HG03159 (cell line): ENCODE measurements at regions not wholly inside any gene's neighbourhood (a gene's known extent, or its start where the extent isn't known, plus 50 kb on each side); places are given as distances from the start of the nearest gene placed in this dataset.

Experiments
- ATAC-seq: cut with Tn5 transposase; IDR thresholded peaks from one replicate; pipeline ENCODE4 v1.9.1; 2021; ENCODE audit warnings: mild to moderate bottlenecking, moderate library complexity; ENCODE audit not compliant: unreplicated experiment

- no peak for ATAC-seq
Measured at GRCh38 chr21:41653954-41654491, 112.8 kb downstream of the RIPK4 start.

GRCh38 chr21:41653243-41653953, 113.5 kb downstream of the RIPK4 start:
- no peak for ATAC-seq

- no peak for ATAC-seq
Measured at GRCh38 chr21:41651830-41652229, 115.0 kb downstream of the RIPK4 start.

- no peak for ATAC-seq
Measured at GRCh38 chr21:41651406-41651805, 115.4 kb downstream of the RIPK4 start.

- no peak for ATAC-seq
Measured at GRCh38 chr21:41650526-41651145, 116.2 kb downstream of the RIPK4 start.

- no peak for ATAC-seq
Measured at GRCh38 chr21:41648591-41649031, 118.2 kb downstream of the RIPK4 start.

- no peak for ATAC-seq
Measured at GRCh38 chr21:41647806-41648561, 118.9 kb downstream of the RIPK4 start.

GRCh38 chr21:41643246-41643966, 123.4 kb downstream of the RIPK4 start:
- ATAC-seq = no peak

- no peak for ATAC-seq
Measured at GRCh38 chr21:41641821-41642701, 124.8 kb downstream of the RIPK4 start.

GRCh38 chr21:41641510-41641815, 125.4 kb downstream of the RIPK4 start:
- ATAC-seq = no peak

GRCh38 chr21:41640748-41641509, 125.9 kb downstream of the RIPK4 start:
- ATAC-seq = no peak

GRCh38 chr21:41639766-41640165, 127.1 kb downstream of the RIPK4 start:
- ATAC-seq = no peak

- no peak for ATAC-seq
Measured at GRCh38 chr21:41639336-41639735, 127.5 kb downstream of the RIPK4 start.

- ATAC-seq = no peak
Measured at GRCh38 chr21:41638201-41638790, 128.6 kb downstream of the RIPK4 start.

GRCh38 chr21:41636636-41637630, 129.0 kb upstream of the TMPRSS2 start:
- ATAC-seq = no peak

- no peak for ATAC-seq
Measured at GRCh38 chr21:41635874-41636273, 127.9 kb upstream of the TMPRSS2 start.

- no peak for ATAC-seq
Measured at GRCh38 chr21:41634858-41635257, 126.9 kb upstream of the TMPRSS2 start.

- ATAC-seq = no peak
Measured at GRCh38 chr21:41634211-41634694, 126.3 kb upstream of the TMPRSS2 start.
